ENCODE measurements at regions not wholly inside any gene's neighbourhood (a gene's known extent, or its start where the extent isn't known, plus 50 kb on each side); places are given as distances from the start of the nearest gene placed in this dataset.

- ATAC-seq (no peak), DNase-seq (no peak)
- no peak for TF ChIP-seq CTCF (IDR thresholded peaks at IDR 0.05)
- intact Hi-C loops (cut with DNase I) = no loop called here
- Histone ChIP-seq H3K36me3 (no peaks in the 10 kb centered on the region), H3K27me3 (ENCODE audit: low read depth) (no peaks in the 10 kb centered on the region), H3K4me3 (no peak overlapping the region), H3K27ac (no peak overlapping the region), H3K4me1 (no peaks in the 10 kb centered on the region), H3K9me3 (no peaks in the 10 kb centered on the region)
Measured at GRCh38 chr5:35364350-35364749, 134.1 kb upstream of the PRLR start.

DNA sequence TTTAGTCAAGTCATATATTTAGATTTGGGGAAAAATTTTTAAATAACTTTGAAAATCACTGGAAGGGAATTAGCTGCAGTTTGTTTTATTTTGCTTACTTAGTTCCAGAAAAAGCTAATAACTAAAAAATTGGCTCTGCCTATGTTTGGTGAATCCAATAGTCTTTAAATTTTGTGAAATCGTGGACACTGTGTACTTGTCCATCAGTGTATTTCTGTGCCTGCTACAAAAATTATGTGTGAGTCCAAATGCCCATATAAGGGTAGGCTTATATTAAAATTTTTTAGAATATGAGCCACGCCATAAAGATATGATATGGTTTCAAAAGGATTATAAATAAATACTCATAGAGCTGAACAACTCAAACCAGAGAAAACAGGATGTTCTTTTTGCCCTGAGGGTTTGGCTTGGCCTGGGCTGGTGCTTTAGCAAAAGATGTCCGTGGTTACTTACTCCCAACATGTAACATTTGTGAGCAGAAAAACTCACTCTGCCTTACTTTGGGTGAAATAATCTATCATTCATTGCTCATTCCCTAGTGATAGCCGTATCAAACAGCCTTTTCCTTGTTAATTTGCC is 133.2 kb upstream of the PRLR start:
- no peak for ATAC-seq
- no peaks in the 10 kb centered on the region for H3K27me3 ChIP-seq (ENCODE audit: low read depth)
- DNase-seq = no peak
- H3K4me3 ChIP-seq = no peak overlapping the region
- H3K9me3 ChIP-seq = no peaks in the 10 kb centered on the region
- intact Hi-C loops (cut with DNase I) = no loop called here
- TF ChIP-seq CTCF (IDR thresholded peaks at IDR 0.05) = no peak
- H3K27ac ChIP-seq = no peak overlapping the region
- H3K4me1 ChIP-seq = no peaks in the 10 kb centered on the region
- no peaks in the 10 kb centered on the region for H3K36me3 ChIP-seq

DNA sequence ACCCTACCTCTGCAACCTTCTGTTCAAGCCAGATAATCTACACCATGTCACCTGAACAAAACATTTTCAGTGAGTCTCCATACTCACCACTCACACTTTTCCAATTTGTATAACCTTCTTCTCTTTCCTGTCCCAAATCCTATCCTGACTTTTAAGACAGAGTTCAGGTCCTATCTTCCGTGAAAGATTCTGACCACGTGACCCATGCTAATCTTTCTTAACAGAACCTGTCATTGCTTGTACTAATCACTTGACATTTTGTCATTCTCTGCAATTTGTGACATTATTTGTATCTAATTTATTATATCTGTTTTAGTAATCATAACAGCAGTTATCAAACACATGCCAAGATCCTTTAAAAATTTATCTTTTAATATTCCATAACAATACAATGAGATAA is 132.5 kb upstream of the PRLR start:
- TF ChIP-seq CTCF (IDR thresholded peaks at IDR 0.05) = no peak
- H3K4me3 ChIP-seq = no peak overlapping the region
- H3K27me3 ChIP-seq (ENCODE audit: low read depth) = no peaks in the 10 kb centered on the region
- DNase-seq (no peak), ATAC-seq (no peak)
- no peak overlapping the region for H3K27ac ChIP-seq
- intact Hi-C loops (cut with DNase I) = no loop called here
- no peaks in the 10 kb centered on the region for H3K4me1 ChIP-seq
- H3K9me3 ChIP-seq = no peaks in the 10 kb centered on the region
- H3K36me3 ChIP-seq = no peaks in the 10 kb centered on the region

- Histone ChIP-seq H3K27me3 (ENCODE audit: low read depth) (no peaks in the 10 kb centered on the region), H3K9me3 (no peaks in the 10 kb centered on the region), H3K27ac (no peak overlapping the region), H3K36me3 (no peaks in the 10 kb centered on the region), H3K4me1 (no peaks in the 10 kb centered on the region), H3K4me3 (no peak overlapping the region)
- no peak for DNase-seq
- TF ChIP-seq CTCF (IDR thresholded peaks at IDR 0.05) = no peak
- no peak for ATAC-seq
- intact Hi-C loops (cut with DNase I) = no loop called here
Measured at GRCh38 chr5:35360671-35361070, 130.4 kb upstream of the PRLR start.

- no peaks in the 10 kb centered on the region for H3K4me1 ChIP-seq
- no peak for ATAC-seq
- H3K9me3 ChIP-seq = no peaks in the 10 kb centered on the region
- intact Hi-C loops (cut with DNase I) = no loop called here
- no peaks in the 10 kb centered on the region for H3K27me3 ChIP-seq (ENCODE audit: low read depth)
- no peaks in the 10 kb centered on the region for H3K36me3 ChIP-seq
- DNase-seq = no peak
- no peak overlapping the region for H3K27ac ChIP-seq
- no peak overlapping the region for H3K4me3 ChIP-seq
- no peak for TF ChIP-seq CTCF (IDR thresholded peaks at IDR 0.05)
Measured at GRCh38 chr5:35359859-35360258, 129.6 kb upstream of the PRLR start.

DNA sequence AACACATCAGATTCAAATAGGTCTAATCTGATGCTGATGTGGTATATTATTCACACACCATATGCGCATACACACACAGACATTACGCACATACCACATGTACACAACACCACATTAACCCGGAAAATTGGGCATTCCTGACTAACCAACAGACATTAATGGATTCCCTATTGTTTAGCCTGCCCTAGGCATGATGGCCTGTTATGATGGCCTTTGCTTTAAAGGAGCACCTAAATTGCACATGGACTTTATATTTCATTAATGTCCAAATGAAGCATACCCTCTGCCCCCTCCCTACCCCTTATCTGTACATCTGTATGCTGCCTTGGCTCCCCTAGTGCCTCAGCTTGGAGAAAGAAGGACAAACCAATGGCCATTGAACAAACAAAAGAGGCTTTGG is 127.7 kb upstream of the PRLR start:
- ATAC-seq = no peak
- Histone ChIP-seq H3K36me3 (no peaks in the 10 kb centered on the region), H3K4me1 (no peaks in the 10 kb centered on the region), H3K27ac (no peak overlapping the region), H3K27me3 (ENCODE audit: low read depth) (no peaks in the 10 kb centered on the region), H3K9me3 (no peaks in the 10 kb centered on the region), H3K4me3 (no peak overlapping the region)
- DNase-seq = no peak
- intact Hi-C loops (cut with DNase I) = no loop called here
- TF ChIP-seq CTCF (IDR thresholded peaks at IDR 0.05) = no peak

Data from lower lobe of right lung (tissue), 2 donors.